ENCODE measurements at regions not wholly inside any gene's neighbourhood (a gene's known extent, or its start where the extent isn't known, plus 50 kb on each side); places are given as distances from the start of the nearest gene placed in this dataset.
A peak's percentile ranks its signal among the peaks of the same experiment; 100 is the strongest.

GRCh38 chr13:26929971-26930730 lies 169.6 kb upstream of the GPR12 start:
- peak; percentile 75 to 76 for DNase-seq

GRCh38 chr13:26927511-26927910 lies 166.9 kb upstream of the GPR12 start:
- no peak for DNase-seq

DNA sequence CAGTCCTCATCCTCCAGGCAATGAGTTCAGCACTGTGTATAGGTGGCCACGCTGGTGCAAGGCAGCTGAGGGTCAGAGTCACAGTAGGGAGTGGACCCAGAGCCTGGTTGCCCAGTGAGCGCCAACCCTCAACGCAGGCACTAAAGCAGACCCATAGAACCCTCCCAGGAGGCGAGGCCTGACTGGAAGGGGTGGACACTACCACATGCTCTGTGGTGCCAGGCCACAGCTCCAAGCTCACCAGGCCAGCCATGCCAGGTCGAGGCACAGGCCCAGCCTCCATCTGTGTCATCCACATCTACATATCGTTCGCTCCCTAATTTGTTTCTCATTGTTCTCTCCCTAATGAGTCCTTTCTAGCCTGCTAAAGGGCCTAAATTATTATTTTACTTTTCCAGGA lies 165.8 kb upstream of the GPR12 start:
- no peak for DNase-seq

DNA sequence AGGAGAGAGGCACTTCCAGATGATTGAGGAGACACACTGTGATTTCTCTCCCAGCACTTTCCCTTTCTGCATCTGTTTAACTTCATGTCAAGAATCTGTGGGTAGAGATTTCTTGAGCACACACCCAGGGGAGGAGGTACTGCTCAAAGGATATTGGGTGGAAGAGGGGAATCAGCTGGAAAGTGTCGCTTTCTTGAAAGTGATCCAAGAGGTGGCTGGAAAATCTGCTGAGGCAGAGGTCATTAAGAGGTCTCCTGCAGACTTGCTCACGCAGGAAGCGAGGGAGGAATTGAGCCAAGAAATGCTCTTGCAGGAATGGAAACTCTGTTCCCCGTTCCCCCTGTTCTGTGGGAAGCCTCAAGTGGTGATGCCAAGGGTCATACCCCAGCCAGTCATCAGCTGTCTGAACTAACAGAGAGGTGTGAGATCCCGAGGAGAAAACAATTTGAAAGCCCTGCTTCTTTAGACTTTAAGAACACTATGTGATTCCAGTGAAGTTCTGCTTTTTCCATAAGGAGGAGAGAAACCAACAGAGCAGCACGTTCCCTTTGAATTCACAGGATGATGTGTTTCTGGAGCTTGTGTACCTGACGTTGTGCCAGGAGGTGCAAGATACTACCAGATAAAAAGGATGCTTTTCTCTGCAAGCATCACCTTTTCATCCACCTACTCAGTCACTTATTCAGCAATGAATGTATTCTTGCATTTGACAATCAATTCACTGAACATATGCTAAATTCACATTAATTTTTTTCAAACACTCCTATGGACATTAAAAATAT lies 163.4 kb upstream of the GPR12 start:
- DNase-seq: no peak

DNA sequence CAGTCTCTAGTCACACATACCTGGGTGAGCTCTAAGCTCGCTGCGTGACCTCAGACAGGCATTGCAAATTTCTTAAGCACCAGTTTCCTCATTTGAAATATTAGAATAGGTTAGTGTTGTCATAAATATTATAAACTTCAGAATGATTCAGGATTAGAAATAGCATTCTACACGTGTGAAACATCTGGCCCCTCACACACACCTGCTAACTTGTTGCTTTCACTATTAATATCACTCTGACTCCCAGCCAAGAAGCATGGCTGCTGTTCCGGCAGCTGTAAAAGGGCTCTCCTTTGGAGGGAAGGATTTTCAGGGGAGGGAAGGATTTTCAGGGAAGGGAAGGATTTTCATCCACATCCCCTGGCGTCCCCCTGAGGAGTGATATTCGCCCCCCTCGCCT lies 161.3 kb upstream of the GPR12 start:
- DNase-seq: no peak

DNA sequence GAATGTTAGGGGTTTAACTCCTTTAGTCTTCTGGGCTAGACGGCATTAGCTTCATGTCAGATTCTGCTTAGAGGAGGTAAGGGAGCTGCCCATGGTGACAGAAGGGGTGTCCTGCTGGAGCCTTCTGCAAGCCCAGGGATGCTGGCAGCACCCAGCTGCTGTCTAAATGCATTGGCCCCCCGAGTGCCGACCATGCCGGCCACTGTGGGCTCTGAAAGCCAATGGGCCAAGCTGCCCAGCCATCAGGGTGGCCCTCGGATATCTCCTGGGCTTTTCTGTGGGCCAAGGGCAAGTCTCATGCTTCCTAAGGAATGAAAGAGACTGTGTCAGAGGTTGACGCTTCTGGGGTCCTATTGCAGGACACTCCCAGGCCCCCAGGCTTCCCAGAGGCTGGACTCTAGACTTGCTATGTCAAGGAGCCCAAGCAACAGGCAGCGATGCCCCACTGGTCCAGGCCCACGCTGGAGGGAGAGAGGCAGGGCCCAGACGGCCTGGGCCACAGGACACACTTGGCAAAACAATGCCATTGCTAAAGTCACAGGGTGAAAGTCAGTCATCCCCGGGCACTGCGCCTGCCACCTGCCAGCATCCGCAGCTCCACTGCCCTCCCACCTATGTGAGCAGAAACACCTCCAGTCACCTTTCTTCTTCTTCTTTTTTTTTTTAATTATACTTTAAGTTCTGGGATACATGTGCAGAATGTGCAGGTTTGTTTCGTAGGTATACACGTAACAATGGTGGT lies 160.2 kb upstream of the GPR12 start:
- no peak for DNase-seq

DNA sequence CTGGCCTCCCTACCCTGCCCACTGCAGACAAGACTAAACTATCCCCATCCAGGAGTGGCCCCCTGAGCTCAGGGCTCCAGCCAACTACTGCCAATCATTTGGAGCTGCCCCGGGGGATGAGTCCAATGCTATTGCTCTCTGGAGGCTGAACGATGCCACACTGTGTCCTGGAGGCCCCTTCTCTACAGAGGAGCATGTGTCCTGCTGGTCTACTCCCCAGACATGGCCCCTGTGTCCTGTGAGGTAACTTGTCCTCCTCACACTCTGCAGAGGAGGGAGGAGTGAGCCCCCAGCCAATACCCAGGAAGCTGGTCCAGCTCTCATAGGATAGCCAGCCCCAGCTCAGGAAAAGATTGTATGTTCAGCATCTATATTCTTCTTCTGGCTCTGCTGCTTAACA lies 159.1 kb upstream of the GPR12 start:
- no peak for DNase-seq

DNA sequence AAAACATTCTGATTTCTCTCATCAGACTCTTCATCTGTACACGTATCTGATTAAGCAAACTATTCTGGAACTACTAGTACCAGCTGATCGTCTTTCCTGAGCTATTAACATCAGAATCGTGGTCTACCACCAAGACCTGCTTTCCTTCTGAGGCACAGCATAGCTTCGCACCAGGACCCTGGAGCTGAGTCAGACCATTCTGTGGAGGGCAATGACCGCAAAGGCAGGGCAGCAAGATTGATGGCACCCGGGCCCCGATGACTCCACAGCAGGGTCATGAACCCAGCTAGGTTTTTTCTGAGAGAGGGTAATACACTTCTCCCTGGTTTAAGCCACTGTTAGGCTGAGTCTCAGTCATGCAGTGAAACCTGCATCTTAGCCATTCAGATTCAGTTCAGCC lies 158.7 kb upstream of the GPR12 start:
- no peak for DNase-seq

DNA sequence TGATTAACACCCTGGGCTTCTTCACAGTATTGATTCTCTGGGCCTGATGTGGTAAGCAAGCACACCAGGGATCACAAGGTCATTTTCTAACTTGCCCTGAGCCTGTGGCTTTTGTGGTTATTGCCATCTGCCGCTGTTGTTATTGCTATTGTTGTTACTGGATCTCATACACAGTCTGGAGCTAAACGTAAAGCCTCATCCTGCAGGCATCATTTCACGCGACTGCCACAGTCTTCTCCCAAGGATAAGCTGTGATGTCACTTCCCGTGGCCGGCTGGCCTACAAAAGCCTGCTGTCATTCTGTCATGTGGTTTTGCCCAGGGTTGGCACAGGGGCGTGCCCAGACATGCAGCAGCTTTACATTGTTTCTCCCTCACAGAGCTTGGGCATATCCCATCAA lies 154.0 kb upstream of the GPR12 start:
- DNase-seq: no peak

DNA sequence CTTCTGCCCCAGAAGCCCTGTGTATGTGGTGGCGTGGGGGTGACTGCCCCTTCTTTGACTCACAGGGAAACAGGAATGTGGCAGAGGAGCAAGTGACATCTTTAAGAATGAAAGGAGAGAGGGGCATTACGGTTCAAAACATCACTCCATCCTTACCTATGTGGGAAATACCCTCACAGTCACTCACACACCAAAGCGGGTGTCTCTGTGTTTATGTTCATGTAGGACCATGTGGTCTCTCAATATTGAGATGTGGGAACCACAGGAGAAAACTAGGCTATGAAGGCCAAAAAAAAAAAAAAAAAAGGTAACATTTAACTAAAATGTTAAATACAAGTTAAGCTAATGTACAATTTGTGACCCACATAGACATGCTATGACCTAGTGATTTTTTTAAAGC lies 153.6 kb upstream of the GPR12 start:
- DNase-seq: no peak

DNA sequence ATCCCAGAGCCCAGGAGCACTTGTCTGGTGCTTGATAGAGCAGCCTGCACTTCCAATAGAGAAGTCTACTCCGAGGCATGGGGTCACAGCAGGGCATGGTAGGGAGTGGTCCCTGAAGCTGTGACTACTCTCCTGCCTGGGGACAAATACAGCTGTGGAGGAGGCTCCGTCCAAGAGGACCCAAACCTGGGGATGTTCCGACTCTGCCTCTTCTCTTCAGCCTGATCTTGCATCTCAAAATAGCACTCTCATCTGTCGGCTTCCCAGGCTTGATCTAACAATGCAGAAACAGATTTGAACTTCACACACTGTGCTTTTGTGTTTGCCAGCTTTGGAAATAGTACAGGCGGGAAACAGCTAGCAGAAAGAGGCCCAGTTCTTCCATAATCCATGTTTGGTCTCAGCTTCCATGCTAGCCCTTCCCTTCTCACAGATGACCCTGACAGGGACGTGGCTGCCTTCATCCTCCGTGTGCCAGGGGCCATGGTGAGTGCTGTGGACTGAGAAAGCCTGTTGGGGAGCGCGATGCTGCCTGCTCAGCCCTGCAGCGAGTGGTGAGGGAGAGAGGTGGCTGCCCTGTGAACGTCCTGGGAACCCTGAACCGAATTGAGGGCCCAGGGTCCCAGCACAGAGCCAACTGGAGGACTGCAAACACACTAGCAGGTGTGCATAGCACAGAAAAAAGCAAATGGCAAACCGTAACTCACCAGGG lies 150.3 kb upstream of the GPR12 start:
- no peak for DNase-seq

GRCh38 chr13:26909477-26909876 lies 148.9 kb upstream of the GPR12 start:
- no peak for DNase-seq

DNA sequence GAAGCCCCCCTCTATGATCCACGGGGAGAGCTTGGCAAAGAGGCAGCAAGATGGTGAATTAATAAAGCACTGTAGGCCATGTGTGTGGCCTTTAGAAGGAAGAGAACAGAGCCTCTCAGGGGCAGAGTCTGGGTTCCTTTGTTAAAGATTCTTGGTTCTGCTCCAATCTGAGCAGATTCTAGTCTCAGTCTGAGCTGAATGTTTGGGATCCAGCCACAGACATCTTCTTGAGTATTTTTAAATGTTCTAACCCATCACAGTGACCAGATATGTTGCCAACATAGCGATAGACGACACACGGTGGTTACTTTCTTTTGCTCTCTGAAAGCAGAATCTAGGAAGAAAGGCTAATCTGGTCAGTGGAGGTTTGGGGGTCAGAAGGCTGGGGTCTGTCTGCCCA lies 147.5 kb upstream of the GPR12 start:
- DNase-seq: no peak

DNA sequence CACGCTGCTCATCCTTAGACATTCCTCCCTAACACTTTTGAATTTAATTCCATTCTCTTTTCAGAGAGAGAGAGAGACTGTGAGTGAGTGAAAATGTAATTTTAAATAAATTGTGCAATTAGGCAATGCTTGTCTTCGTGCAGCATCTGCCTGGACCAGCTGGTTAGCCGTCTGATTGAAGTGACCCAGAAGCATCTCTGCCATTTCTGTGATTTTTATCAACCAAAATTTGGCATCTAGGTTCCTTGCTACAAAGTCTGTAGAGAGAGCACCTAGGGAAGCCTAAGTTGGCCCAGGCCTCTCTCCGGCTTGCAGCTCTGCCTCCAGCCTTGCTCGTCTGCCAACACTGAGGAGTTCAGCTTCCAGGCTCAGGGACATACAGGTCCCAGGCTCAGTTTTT lies 138.6 kb upstream of the GPR12 start:
- DNase-seq: no peak

- no peak for DNase-seq
Observed at GRCh38 chr13:26897706-26898550, 137.3 kb upstream of the GPR12 start.

DNA sequence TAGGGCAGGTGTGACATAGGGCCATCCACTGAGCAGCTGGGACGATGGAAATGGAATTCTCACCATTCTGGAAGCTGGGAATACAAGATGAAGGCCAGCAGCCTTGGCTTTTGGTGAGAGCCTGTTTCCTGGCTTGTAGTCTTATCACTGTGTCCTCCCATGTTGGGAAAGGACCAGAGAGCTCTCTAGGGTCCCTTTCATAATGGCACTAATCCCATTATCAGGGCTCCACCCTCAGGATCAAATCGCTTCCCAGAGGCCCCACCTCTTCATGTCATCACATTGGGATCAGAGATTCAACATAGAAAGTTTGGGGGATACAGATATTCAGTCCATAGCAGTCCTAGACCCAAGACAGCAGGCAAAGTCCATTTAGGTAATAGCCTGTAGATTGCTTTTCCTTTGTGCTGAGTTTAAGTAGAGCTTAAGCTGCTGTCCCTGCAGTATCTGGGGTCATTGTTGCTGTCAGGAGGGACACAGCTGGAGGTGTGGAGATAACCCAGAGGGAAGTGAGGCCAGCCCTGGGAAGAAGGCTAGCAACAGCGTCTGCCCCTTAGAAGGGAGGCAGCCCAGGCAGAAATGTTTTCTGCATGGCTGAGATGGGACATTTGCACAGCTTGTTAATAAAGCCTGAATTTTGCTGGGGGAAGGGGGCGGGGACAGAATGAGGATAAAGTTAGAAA lies 136.5 kb upstream of the GPR12 start:
- no peak for DNase-seq

- no peak for DNase-seq
Observed at GRCh38 chr13:26895808-26896466, 135.4 kb upstream of the GPR12 start.

DNA sequence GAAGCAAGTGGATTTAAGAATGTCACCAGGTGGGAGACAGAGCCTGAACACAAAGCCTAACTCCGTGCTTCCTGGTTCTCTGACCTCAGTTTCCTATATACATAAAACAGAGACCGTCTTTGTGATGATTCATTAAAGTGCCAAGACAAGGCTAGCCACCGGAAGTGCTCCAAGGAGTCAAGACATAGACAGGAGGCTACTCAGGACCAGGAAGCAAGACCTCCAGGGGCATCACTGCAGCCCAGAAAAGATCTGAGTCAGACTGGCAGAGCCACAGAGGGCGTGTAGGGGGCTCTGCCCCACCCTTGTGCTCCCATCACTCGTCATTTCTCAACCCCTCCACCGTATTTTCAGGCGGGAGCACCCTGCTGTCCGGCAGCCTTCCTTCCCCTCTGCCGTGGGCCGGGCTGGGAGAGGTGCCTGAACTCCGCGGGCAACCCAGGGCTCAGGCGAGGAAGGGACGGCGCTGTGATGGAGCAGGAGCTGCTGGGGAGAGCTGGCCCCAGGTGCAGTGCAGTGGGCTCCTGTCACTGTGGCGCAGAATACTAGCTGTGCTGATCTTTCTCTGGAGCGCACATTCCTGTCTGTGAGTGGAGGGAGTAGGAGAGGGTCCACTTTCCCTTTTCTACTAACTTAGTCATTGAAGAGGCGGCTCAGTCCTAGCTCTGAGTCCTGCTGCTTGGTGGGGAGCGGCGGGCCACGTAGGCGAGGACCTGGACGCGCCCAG lies 134.7 kb upstream of the GPR12 start:
- DNase-seq: no peak

GRCh38 chr13:26888632-26889031 lies 128.0 kb upstream of the GPR12 start:
- DNase-seq: no peak

DNA sequence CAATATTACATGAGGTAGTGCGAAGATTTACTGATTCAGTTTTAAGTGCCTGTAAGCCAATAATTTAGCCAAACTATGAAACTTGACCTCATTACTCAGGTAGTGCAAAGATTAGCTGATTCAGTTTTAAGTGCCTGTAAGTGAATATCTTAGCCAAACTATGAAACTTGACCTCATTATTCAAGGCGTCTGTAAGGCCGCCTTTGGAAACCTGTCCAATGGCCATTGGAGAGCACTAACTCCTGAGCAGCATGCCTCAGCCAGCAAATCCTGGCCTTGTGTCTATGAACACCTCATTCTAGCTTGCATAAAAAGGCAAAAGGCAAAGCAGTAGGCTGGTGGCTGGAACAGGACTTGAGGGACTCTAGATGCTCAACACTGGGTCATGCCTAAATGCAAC lies 127.0 kb upstream of the GPR12 start:
- DNase-seq: no peak

Data from stimulated activated CD4-positive, alpha-beta T cell treated with anti-CD3 and anti-CD28 coated beads, Interleukin-2, amount 100 ng/mL, for 48 hours (primary cell).